NT2/D1 (cell line): ENCODE measurements at regions not wholly inside any gene's neighbourhood (a gene's known extent, or its start where the extent isn't known, plus 50 kb on each side); places are given as distances from the start of the nearest gene placed in this dataset.

Experiments used
- SUZ12 ChIP-seq: IDR thresholded peaks from 2 replicates; pipeline ENCODE4 v1.6.1; 2011; ENCODE audit not compliant: insufficient read length, insufficient read depth; ENCODE audit errors: extremely low read depth
- YY1 ChIP-seq: IDR thresholded peaks from 2 replicates; pipeline ENCODE4 v1.6.1; 2011; ENCODE audit not compliant: insufficient read length, insufficient read depth
- ZNF274 ChIP-seq: IDR thresholded peaks from 2 replicates; pipeline ENCODE4 v1.6.1; 2011; ENCODE audit warnings: mild to moderate bottlenecking, low read depth, low read length

DNA sequence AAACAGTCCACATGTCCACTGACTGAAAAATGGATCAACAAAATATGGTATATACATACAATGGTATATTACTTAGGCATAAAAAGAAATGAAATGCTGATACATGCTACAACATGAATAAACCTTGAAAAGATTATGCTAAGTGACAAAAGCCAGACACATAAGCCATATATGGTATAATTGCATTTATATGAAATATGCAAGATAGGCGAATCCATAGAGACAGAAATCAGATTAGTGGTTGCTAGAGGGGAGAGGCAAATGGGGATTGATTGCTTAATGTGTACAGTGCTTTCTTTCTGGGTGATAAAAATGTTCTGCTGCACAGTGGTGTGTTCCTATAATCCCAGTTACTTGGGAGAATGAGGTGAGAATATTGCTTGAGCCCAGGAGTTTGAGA, 171.0 kb downstream of the CYP26B1 start:
- TF ChIP-seq ZNF274 (no peak), YY1 (no peak), SUZ12 (no peak)
